ENCODE measurements at regions not wholly inside any gene's neighbourhood (a gene's known extent, or its start where the extent isn't known, plus 50 kb on each side); places are given as distances from the start of the nearest gene placed in this dataset.

GRCh38 chr4:147137280-147137679 is 191.6 kb upstream of the TTC29 start:
- CTCF ChIA-PET (ENCODE audit: low intra/inter-chr PET ratio), result no interaction called here

GRCh38 chr4:147138171-147138570 is 192.5 kb upstream of the TTC29 start:
- H3K4me3 ChIP-seq, result no peak overlapping the region
- H3K27me3 ChIP-seq (ENCODE audit: control insufficient read depth in 2 of 2, insufficient read depth in 2 of 2, low read length in 2 of 2), result no peaks in the 10 kb centered on the region
- no peaks in the 10 kb centered on the region for H3K9me3 ChIP-seq (replicated peaks; ENCODE audit: control insufficient read depth, insufficient read depth, low read depth, low read length)
- no peak overlapping the region for H3K9ac ChIP-seq (ENCODE audit: insufficient read depth in 1 of 2, low read depth in 2 of 2, low read length in 2 of 2)
- no peak overlapping the region for H3K4me2 ChIP-seq (ENCODE audit: insufficient read depth, low read length)
- H3K79me2 ChIP-seq (ENCODE audit: control insufficient read depth, insufficient read depth, low read length), result no peaks in the 10 kb centered on the region
- 0% methylated on average over 2 of the region's 2 CpGs for WGBS (ENCODE audit: insufficient coverage, low coverage, missing lambda C conversion rate)
- no peaks in the 10 kb centered on the region for H3K9me1 ChIP-seq (ENCODE audit: control insufficient read depth, insufficient read depth, low read length)
- ChIA-PET CTCF (ENCODE audit: low intra/inter-chr PET ratio) (no interaction called here), POLR2A (no interaction called here)
- ATAC-seq (no peak), FAIRE-seq (no peak), DNase-seq (ENCODE audit: extremely low read depth in 1 of 4, low spot score in 3 of 4) (no peak)
- TF ChIP-seq RAD51 (IDR thresholded peaks at IDR 0.05; ENCODE audit: borderline replicate concordance, low read depth), result no peak
- TF ChIP-seq ZNF23 (CRISPR knock-in tag; IDR thresholded peaks at IDR 0.05), result no peak
- TF ChIP-seq, protein P1, sequence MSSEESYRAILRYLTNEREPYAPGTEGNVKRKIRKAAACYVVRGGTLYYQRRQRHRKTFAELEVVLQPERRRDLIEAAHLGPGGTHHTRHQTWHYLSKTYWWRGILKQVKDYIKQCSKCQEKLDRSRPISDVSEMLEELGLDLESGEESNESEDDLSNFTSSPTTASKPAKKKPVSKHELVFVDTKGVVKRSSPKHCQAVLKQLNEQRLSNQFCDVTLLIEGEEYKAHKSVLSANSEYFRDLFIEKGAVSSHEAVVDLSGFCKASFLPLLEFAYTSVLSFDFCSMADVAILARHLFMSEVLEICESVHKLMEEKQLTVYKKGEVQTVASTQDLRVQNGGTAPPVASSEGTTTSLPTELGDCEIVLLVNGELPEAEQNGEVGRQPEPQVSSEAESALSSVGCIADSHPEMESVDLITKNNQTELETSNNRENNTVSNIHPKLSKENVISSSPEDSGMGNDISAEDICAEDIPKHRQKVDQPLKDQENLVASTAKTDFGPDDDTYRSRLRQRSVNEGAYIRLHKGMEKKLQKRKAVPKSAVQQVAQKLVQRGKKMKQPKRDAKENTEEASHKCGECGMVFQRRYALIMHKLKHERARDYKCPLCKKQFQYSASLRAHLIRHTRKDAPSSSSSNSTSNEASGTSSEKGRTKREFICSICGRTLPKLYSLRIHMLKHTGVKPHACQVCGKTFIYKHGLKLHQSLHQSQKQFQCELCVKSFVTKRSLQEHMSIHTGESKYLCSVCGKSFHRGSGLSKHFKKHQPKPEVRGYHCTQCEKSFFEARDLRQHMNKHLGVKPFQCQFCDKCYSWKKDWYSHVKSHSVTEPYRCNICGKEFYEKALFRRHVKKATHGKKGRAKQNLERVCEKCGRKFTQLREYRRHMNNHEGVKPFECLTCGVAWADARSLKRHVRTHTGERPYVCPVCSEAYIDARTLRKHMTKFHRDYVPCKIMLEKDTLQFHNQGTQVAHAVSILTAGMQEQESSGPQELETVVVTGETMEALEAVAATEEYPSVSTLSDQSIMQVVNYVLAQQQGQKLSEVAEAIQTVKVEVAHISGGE (CRISPR knock-in tag; IDR thresholded peaks at IDR 0.05), result no peak
- TF ChIP-seq SOX6 (IDR thresholded peaks at IDR 0.05), result no peak
- no peak for TF ChIP-seq KAT8 (IDR thresholded peaks at IDR 0.05; ENCODE audit: low read depth)
- in situ Hi-C loops (cut with MboI), result loop anchor here (25.0 kb wide), 1 partner anchor 724 kb away; no protein-coding TSS in a partner anchor
- no peak overlapping the region for H2AFZ ChIP-seq (ENCODE audit: low read depth, low read length)
- BruUV-seq (replicated peaks), result no TSS peak
- no peak overlapping the region for H3K27ac ChIP-seq (ENCODE audit: extremely low read depth, low read depth, low read length)
- intact Hi-C loops (cut with micrococcal nuclease), result no loop called here
- H3K36me3 ChIP-seq (ENCODE audit: control insufficient read depth, insufficient read depth, low read length), result no peaks in the 10 kb centered on the region
- H3K4me1 ChIP-seq (replicated peaks in 1 of 2; ENCODE audit: control insufficient read depth in 2 of 2, insufficient read depth in 2 of 2, low read length in 2 of 2), result no peaks in the 10 kb centered on the region
- H4K20me1 ChIP-seq (replicated peaks; ENCODE audit: control insufficient read depth, insufficient read depth, low read length), result no peaks in the 10 kb centered on the region

More at GRCh38 chr4:147137280-147137679, 191.6 kb upstream of the TTC29 start:
- no TSS peak for BruUV-seq (replicated peaks)
- no peaks in the 10 kb centered on the region for H3K79me2 ChIP-seq (ENCODE audit: control insufficient read depth, insufficient read depth, low read length)
- H3K27me3 ChIP-seq (ENCODE audit: control insufficient read depth in 2 of 2, insufficient read depth in 2 of 2, low read length in 2 of 2), result 0 out of 5 replicates have a peak, but pooled peaks cover 0 to 2% of the 10 kb centered on the region in 2 experiments
- TF ChIP-seq RNF2 (IDR thresholded peaks at IDR 0.05) (no peak), ZNF217 (CRISPR knock-in tag; IDR thresholded peaks at IDR 0.05) (no peak), TOE1 (IDR thresholded peaks at IDR 0.05; ENCODE audit: borderline replicate concordance) (no peak), TOE1 (CRISPR knock-in tag; IDR thresholded peaks at IDR 0.05; ENCODE audit: borderline replicate concordance, low read depth) (no peak), NFE2L1 (tag; IDR thresholded peaks at IDR 0.05; ENCODE audit: borderline replicate concordance, low read depth) (no peak)
- TF ChIP-seq, protein P2, sequence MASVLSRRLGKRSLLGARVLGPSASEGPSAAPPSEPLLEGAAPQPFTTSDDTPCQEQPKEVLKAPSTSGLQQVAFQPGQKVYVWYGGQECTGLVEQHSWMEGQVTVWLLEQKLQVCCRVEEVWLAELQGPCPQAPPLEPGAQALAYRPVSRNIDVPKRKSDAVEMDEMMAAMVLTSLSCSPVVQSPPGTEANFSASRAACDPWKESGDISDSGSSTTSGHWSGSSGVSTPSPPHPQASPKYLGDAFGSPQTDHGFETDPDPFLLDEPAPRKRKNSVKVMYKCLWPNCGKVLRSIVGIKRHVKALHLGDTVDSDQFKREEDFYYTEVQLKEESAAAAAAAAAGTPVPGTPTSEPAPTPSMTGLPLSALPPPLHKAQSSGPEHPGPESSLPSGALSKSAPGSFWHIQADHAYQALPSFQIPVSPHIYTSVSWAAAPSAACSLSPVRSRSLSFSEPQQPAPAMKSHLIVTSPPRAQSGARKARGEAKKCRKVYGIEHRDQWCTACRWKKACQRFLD (CRISPR knock-in tag; IDR thresholded peaks at IDR 0.05), result no peak
- POLR2A ChIA-PET, result no interaction called here
- no peak overlapping the region for H2AFZ ChIP-seq (ENCODE audit: low read depth, low read length)
- H3K9me1 ChIP-seq (ENCODE audit: control insufficient read depth, insufficient read depth, low read length), result no peaks in the 10 kb centered on the region
- no peak overlapping the region for H3K4me3 ChIP-seq
- no peak overlapping the region for H3K27ac ChIP-seq (ENCODE audit: extremely low read depth, low read depth, low read length)
- FAIRE-seq (no peak), DNase-seq (ENCODE audit: extremely low read depth in 1 of 4, low spot score in 3 of 4) (no peak), ATAC-seq (no peak)
- H3K9me3 ChIP-seq (replicated peaks; ENCODE audit: control insufficient read depth, insufficient read depth, low read depth, low read length), result no peaks in the 10 kb centered on the region
- intact Hi-C loops (cut with micrococcal nuclease), result no loop called here
- WGBS (ENCODE audit: insufficient coverage, low coverage, missing lambda C conversion rate), result 4% methylated on average over 3 of the region's 3 CpGs
- no peaks in the 10 kb centered on the region for H3K4me1 ChIP-seq (replicated peaks in 1 of 2; ENCODE audit: control insufficient read depth in 2 of 2, insufficient read depth in 2 of 2, low read length in 2 of 2)
- H3K4me2 ChIP-seq (ENCODE audit: insufficient read depth, low read length), result no peak overlapping the region
- no peaks in the 10 kb centered on the region for H4K20me1 ChIP-seq (replicated peaks; ENCODE audit: control insufficient read depth, insufficient read depth, low read length)
- in situ Hi-C loops (cut with MboI), result loop anchor here (25.0 kb wide), 1 partner anchor 725 kb away; no protein-coding TSS in a partner anchor
- no peaks in the 10 kb centered on the region for H3K36me3 ChIP-seq (ENCODE audit: control insufficient read depth, insufficient read depth, low read length)
- H3K9ac ChIP-seq (ENCODE audit: insufficient read depth in 1 of 2, low read depth in 2 of 2, low read length in 2 of 2), result no peak overlapping the region
